ENCODE measurements at regions not wholly inside any gene's neighbourhood (a gene's known extent, or its start where the extent isn't known, plus 50 kb on each side); places are given as distances from the start of the nearest gene placed in this dataset.

GRCh38 chr1:189851806-189852367, 625.8 kb downstream of the BRINP3 start:
- in situ Hi-C loops (cut with HindIII; ENCODE audit: low sequenced_read_pairs), result no loop called here

- in situ Hi-C loops (cut with HindIII; ENCODE audit: low sequenced_read_pairs), result no loop called here
These were observed 618.2 kb downstream of the BRINP3 start for GRCh38 chr1:189859385-189859977.

- in situ Hi-C loops (cut with HindIII; ENCODE audit: low sequenced_read_pairs), result no loop called here
These were observed 611.1 kb downstream of the BRINP3 start for GRCh38 chr1:189866606-189867005.

GRCh38 chr1:189868021-189868420, 609.6 kb downstream of the BRINP3 start:
- in situ Hi-C loops (cut with HindIII; ENCODE audit: low sequenced_read_pairs), result no loop called here

- in situ Hi-C loops (cut with HindIII; ENCODE audit: low sequenced_read_pairs), result no loop called here
These were observed 602.8 kb downstream of the BRINP3 start for GRCh38 chr1:189874715-189875435.

- in situ Hi-C loops (cut with HindIII; ENCODE audit: low sequenced_read_pairs), result no loop called here
These were observed 597.5 kb downstream of the BRINP3 start for GRCh38 chr1:189880135-189880534.

- in situ Hi-C loops (cut with HindIII; ENCODE audit: low sequenced_read_pairs), result no loop called here
These were observed 577.8 kb downstream of the BRINP3 start for GRCh38 chr1:189899686-189900425.

GRCh38 chr1:189904509-189904908, 573.2 kb downstream of the BRINP3 start:
- in situ Hi-C loops (cut with HindIII; ENCODE audit: low sequenced_read_pairs), result no loop called here

- in situ Hi-C loops (cut with HindIII; ENCODE audit: low sequenced_read_pairs), result no loop called here
These were observed 569.6 kb downstream of the BRINP3 start for GRCh38 chr1:189908113-189908512.

GRCh38 chr1:189921613-189922012, 556.1 kb downstream of the BRINP3 start:
- in situ Hi-C loops (cut with HindIII; ENCODE audit: low sequenced_read_pairs), result no loop called here

- in situ Hi-C loops (cut with HindIII; ENCODE audit: low sequenced_read_pairs), result no loop called here
These were observed 550.0 kb downstream of the BRINP3 start for GRCh38 chr1:189927641-189928040.

- in situ Hi-C loops (cut with HindIII; ENCODE audit: low sequenced_read_pairs), result no loop called here
These were observed 548.1 kb downstream of the BRINP3 start for GRCh38 chr1:189929501-189930099.

- in situ Hi-C loops (cut with HindIII; ENCODE audit: low sequenced_read_pairs), result no loop called here
These were observed 540.8 kb downstream of the BRINP3 start for GRCh38 chr1:189936861-189937260.

- in situ Hi-C loops (cut with HindIII; ENCODE audit: low sequenced_read_pairs), result no loop called here
These were observed 537.7 kb downstream of the BRINP3 start for GRCh38 chr1:189939967-189940366.

GRCh38 chr1:189941922-189942321, 535.7 kb downstream of the BRINP3 start:
- in situ Hi-C loops (cut with HindIII; ENCODE audit: low sequenced_read_pairs), result no loop called here

GRCh38 chr1:189958756-189959155, 518.9 kb downstream of the BRINP3 start:
- in situ Hi-C loops (cut with HindIII; ENCODE audit: low sequenced_read_pairs), result no loop called here

GRCh38 chr1:189960769-189961168, 516.9 kb downstream of the BRINP3 start:
- in situ Hi-C loops (cut with HindIII; ENCODE audit: low sequenced_read_pairs), result no loop called here

- in situ Hi-C loops (cut with HindIII; ENCODE audit: low sequenced_read_pairs), result no loop called here
These were observed 515.5 kb downstream of the BRINP3 start for GRCh38 chr1:189962181-189962580.

GRCh38 chr1:189970331-189971230, 507.1 kb downstream of the BRINP3 start:
- in situ Hi-C loops (cut with HindIII; ENCODE audit: low sequenced_read_pairs), result no loop called here

- in situ Hi-C loops (cut with HindIII; ENCODE audit: low sequenced_read_pairs), result no loop called here
These were observed 506.0 kb downstream of the BRINP3 start for GRCh38 chr1:189971656-189972055.

All from DLD1 (cell line).